Muscle of back (tissue), 3 donors: ENCODE measurements at regions not wholly inside any gene's neighbourhood (a gene's known extent, or its start where the extent isn't known, plus 50 kb on each side); places are given as distances from the start of the nearest gene placed in this dataset.
"Not testable (repeated sequence)": the region's sequence is repeated elsewhere in the genome, so short reads cannot be mapped to it uniquely, and the experiment has no call there.

ENCODE experiments used
- DNase-seq, 3 donors: peaks; one replicate each; pipeline versions ENCODE4 v3.0.0 to v3.0.0-alpha.2; 2013

- DNase-seq = no peak
Observed at GRCh38 chr2:6196449-6196848, 504.3 kb downstream of the SOX11 start.

GRCh38 chr2:6198370-6198919, 506.3 kb downstream of the SOX11 start:
- DNase-seq = not testable (repeated sequence)

DNA sequence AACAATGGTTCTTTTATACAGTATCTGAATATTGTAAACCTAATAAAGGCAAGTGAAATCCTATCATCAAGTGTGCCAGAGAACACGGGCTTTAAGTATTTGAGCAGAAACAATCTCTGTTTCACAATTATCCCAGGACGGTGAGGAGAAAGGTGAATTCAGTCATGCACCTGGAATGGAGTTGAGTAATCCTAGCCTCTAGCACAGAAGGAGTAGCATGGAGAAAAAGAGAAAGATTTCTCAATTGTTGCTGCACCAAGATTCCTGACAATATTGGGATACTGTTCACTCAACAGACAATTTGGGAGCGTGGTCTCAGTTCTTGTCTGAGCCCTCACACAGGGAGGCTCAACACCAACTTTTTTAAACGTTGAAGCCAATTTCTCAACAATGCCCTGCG, 510.6 kb downstream of the SOX11 start:
- DNase-seq = no peak

DNA sequence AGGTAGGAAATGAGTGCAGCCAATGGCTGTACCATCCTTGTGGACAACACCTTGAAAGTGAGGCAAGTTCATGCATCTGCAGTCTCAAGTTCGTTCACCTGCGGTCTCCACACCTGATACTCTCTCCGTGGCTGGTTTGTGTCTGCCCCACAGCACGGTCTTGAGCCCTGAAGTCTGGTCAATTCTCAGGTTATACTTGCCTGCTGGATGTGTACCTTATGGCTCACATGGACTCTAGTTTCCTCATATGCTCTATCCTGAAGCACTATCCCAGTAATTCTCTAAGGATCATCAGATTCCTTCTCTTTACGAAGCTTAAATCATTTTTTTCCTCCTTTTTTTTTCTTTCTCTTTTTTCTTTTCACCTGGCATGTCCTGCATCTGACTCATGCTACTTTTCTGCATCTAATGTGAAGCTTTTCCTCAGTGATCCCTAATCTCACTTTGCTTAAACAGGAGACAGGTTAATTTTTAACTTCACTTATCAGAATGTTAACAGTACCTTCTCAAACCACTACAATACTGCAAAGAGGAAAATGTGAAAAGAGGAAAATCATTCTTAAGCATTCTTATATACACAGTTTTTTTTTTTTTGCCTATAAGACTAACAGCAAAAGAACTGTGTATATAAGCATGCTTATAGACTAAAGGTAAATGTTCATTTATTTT, 511.2 kb downstream of the SOX11 start:
- no peak for DNase-seq

DNA sequence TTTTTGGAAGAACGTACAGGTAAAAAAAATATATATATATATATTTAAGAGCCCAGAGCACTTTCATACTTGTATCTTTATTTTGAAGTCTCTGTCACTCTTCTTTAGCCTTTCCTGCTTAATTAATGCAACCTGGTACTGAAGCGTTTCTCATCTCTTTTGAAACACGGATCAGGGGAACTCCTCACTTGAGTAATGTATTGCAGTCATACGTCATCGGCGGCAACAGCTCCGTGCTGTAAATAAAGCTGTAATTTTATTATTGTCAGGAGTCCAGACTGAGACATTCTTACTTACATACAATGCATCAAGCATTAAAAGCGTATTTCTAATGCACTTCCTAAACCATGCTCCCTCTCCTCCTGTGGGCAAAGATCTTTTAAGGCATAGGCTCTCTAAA, 514.7 kb downstream of the SOX11 start:
- no peak for DNase-seq

DNA sequence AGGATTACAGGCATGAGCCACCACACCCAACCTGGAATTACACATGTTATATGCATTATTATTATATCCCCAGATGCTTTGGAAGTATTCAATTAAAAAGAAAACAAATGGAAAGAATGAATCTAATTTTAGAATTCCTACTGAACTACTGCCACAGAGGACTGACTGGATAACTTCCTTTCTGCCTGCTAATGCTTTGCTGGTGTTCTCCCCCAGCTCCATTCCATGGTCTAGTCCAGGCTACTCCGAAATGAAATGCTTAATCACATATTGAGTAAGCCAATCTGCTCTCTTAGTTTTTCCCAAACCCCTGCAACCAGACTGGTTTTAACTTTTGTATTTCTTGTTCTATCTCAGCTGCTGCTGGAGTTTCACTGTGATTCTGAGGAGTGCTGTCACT, 519.1 kb downstream of the SOX11 start:
- peak in 1 of 3 donors; percentile 42 for DNase-seq

- DNase-seq = peak in 2 of 3 donors; percentile 17 to 65
Observed at GRCh38 chr2:6212491-6212890, 520.3 kb downstream of the SOX11 start.

- no peak for DNase-seq
Observed at GRCh38 chr2:6213056-6213780, 521.0 kb downstream of the SOX11 start.

GRCh38 chr2:6214471-6214870, 522.3 kb downstream of the SOX11 start:
- DNase-seq = no peak

DNA sequence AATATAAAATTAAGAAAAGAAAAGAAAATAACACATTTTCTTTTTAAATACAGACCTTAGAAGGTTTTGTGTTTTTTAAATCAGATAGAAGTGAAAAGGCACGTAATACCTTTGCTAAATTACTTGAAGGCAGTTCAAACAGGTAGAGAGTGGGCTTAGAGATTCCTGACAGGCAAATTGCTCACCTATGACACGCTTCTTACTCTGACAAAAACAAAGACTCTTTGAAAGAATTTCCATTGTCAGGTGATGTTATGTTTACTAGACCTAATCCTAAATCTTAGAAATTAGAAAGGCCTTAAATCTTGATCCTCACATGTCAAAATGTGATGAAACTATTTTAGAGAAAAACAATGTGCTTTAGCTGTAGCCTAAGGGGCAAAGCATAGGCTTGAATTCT, 522.9 kb downstream of the SOX11 start:
- no peak for DNase-seq

GRCh38 chr2:6216234-6216633, 524.0 kb downstream of the SOX11 start:
- no peak for DNase-seq

DNA sequence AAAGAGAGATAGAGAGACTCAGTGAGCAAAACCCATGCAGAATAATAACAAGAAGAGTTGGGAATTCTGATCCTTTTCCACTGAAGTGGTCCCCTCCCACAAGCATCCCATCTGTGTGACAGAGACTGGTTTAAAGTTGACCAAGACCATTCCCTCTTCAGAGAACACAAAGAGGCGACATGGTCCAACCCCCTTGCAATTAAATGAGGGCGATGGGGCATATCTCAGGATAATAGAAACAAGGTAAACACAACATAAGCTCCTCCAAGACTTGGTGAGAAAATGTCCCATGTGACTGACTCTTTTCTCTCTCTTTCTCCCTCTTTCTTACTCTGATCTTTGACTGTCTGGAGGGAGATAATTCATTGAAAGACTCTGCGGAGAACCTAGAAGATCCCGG, 526.7 kb downstream of the SOX11 start:
- DNase-seq = no peak

- no peak for DNase-seq
Observed at GRCh38 chr2:6219906-6220305, 527.7 kb downstream of the SOX11 start.

DNA sequence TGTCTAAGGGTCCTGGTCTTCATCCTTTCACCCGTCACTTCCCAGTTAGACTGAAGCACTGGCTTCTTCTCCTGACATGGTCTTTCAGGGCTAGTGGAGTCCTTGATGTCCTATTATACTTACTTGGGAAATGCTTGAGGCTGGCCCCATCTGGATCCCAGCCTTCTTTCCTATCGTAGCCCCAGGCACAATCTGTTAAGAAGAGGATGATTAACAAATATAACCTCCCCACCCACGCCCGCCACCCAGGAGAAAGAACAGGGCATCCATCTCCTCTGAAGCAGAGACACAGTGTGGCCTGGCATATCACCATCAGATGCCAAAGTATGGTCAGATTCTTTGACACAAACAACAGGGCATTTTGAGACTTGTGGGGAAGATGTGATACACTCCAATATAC, 530.1 kb downstream of the SOX11 start:
- no peak for DNase-seq

DNA sequence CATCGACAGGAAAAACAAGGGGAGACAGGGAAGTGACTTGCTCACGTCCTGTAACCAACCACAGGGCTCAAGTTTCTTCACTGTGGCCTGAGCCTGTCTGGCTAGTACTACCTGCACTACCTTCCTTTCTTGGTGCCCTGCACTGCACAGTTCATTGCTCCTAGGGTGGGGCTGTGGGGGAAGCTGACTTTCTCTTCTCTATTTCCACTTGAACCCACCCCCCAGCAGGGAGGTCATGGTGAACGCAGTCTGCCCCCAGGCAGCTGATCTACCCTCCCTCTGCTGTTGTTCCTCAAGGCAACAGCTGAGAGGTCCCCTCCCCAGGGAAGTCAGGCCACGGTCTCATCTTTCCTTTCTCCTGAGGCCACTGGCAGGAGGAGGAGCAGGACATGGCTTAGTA, 532.1 kb downstream of the SOX11 start:
- peak in 1 of 3 donors; percentile 15 for DNase-seq

- no peak for DNase-seq
Observed at GRCh38 chr2:6228251-6228650, 536.1 kb downstream of the SOX11 start.

- DNase-seq = no peak
Observed at GRCh38 chr2:6231166-6231565, 539.0 kb downstream of the SOX11 start.

DNA sequence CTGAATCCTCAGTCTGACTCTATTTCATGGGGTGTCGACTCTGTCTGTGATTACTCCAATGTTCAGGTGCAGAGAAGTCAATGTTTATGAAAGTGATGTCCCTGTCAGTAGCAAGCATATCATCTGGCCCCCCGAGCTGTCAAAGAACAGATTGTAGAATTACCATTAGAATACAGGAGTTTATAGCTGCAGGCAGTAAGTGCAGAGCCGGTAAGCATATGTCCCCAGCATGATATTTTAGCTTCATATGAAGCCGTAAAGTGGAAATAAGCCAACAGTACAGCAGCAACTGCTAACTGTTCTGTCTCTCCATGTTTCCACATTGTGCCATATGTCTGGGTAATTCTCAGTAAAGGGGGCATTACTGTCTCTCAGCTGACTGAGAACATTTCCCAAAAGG, 541.8 kb downstream of the SOX11 start:
- DNase-seq = peak in 1 of 3 donors; percentile 18

GRCh38 chr2:6234702-6235101, 542.5 kb downstream of the SOX11 start:
- no peak for DNase-seq

GRCh38 chr2:6236317-6236716, 544.1 kb downstream of the SOX11 start:
- DNase-seq = no peak

DNA sequence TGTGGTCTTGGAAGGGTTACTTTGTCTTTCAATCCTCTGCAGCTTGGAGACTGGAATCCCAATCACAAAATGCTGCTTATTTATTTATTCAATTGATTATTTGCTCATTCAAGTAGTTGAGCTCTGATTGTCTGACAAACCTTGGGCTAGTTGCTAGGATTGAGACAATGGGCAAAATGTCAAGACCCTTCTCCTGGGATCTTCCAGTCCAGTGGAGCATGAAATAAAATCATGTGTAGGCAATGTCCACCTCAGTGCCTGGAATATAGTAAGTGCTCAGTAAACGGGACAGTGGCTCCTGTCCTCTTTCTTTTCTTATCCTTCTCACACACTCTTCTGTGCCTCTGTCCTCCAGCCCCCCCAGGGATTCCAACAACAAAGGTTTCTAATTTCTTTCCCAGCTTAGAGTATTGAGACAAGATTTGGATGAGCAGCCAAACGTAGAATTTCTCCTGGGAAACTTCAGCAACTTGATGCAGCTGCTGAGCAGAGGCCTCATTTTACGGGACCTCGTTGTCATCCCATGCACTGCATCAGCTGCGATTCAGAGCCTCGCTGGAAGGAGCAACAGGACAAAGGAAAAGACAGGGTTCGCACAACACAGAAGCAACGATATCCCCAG, 545.0 kb downstream of the SOX11 start:
- DNase-seq = peak in 2 of 3 donors; percentile 22 to 64

- DNase-seq = no peak
Observed at GRCh38 chr2:6249557-6249956, 557.4 kb downstream of the SOX11 start.

GRCh38 chr2:6254441-6254840, 562.3 kb downstream of the SOX11 start:
- DNase-seq = peak in 1 of 3 donors; percentile 46
